Fibroblast of peridontal ligament (primary cell): ENCODE measurements at regions not wholly inside any gene's neighbourhood (a gene's known extent, or its start where the extent isn't known, plus 50 kb on each side); places are given as distances from the start of the nearest gene placed in this dataset.

ENCODE experiments used
- DNase-seq: peaks from one replicate; pipeline ENCODE4 v3.0.0-alpha.2; 2010; ENCODE audit errors: extremely low read depth

GRCh38 chr4:60134099-60134498, 1066.0 kb upstream of the ADGRL3 start:
- DNase-seq = no peak

- DNase-seq = no peak
Observed at GRCh38 chr4:60155088-60155487, 1045.0 kb upstream of the ADGRL3 start.

- no peak for DNase-seq
Observed at GRCh38 chr4:60173103-60173502, 1027.0 kb upstream of the ADGRL3 start.

DNA sequence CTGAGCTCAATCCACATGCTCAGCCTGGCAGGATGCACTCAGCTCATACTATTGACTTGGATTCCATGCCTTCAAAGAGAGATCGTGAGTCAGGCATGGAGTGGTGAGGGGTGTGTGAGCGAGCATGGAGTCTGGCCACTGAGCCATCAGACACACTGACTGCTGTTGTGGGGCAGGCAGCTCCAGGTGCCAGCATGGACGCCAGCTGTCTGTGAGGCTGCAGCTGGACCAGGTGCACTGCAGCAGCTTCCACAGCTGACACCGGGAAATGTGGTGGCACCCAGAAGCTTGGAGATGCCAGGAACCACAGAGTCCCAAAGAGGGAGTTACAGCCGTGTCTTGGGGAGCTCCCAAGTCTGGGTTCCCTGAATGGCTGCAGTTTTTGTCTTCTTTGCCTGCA, 1026.4 kb upstream of the ADGRL3 start:
- no peak for DNase-seq

- DNase-seq = no peak
Observed at GRCh38 chr4:60175241-60175640, 1024.9 kb upstream of the ADGRL3 start.

DNA sequence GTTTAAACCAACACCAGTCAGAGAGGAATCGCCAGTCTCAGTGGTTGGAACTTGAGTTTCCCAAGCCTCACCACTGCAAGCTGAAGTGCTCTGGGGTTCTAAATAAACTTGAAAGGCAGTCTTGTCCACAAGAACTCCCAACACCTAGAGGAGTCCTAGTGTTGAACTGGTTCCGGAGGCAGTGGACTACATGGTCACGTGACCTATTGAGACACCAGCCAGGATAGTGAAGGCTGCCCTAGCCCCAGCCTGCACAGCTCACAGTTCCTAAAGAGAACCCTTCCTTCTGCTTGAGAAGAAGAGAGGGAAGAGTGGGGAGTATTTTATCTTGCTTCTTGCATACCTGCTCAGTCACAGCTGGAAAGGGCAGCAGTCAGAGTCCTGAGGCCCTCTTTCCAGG, 1012.7 kb upstream of the ADGRL3 start:
- no peak for DNase-seq

DNA sequence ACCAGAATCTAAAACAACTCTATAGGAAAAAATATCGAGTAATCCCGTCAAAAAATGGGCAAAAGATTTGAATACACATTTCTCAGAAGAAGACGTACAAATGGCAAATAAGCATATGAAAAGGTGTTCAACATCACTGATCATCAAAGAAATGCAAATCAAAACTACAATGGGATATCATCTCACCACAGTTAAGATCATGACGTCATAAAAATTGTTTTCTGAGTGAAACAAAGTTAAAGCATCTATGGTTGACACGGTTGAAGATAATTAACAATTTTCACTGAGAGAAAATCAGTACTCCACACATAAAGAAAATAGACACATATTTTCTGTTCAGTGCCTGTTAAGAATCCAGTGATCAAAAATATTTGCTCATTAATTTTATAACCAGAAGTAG, 1010.8 kb upstream of the ADGRL3 start:
- no peak for DNase-seq

DNA sequence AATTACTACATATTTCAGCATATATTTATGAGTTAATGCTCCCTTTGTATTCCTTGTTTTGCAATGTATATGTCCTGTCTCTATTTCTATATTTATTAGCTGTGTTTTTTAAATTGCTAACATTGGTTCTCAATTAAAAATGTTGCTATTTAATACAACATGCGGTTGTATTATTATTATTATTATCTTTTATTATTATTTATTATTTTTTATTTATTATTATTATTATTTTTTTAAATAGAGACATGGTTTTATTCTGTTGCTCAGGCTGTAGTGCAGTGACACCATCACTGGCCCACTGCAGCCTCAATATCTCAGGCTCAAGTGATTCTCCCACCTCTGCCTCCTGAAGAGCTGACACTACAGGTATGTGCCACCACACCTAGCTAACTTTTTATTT, 1005.9 kb upstream of the ADGRL3 start:
- no peak for DNase-seq

DNA sequence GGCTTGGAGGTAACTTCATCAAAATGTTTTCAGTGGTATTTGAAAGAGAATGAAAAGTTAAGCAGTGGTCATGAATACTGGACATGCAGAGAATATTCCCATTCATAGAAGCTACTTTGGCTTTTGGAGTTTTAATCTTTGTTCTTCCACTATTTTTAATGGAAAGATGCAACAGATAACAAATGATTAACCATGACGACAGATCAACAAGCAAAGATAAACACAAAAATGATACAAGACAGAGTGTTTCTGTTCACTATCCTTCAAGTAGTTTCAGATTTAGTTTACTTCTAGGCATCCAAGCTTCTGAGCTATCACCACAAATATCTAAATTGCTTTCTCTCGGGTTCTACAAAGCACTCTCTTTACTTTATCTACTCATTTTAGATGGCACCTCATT, 1004.9 kb upstream of the ADGRL3 start:
- no peak for DNase-seq

- peak; percentile 26 for DNase-seq
Observed at GRCh38 chr4:60201052-60201673, 999.0 kb upstream of the ADGRL3 start.

GRCh38 chr4:60209588-60209987, 990.5 kb upstream of the ADGRL3 start:
- no peak for DNase-seq

- no peak for DNase-seq
Observed at GRCh38 chr4:60215906-60216305, 984.2 kb upstream of the ADGRL3 start.

DNA sequence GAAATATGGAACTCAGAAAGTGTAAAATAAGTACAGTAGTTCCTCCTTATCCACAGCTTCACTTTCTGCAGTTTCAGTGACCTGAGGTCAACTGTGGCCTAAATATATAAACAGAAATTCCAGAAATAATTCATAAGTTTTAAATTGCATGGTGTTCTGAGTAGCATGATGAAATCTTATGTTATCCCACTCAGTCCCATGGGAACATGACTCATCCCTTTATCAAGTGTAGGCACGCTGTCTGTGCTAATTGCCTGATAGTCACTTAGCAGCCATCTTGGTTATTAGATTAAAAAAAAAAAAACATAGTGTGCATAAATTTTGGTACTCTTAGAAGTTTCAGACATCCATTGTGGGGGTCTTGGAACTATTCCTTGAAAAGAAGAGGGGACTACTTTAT, 983.4 kb upstream of the ADGRL3 start:
- DNase-seq = peak; percentile 6

- DNase-seq = no peak
Observed at GRCh38 chr4:60221866-60222265, 978.3 kb upstream of the ADGRL3 start.

DNA sequence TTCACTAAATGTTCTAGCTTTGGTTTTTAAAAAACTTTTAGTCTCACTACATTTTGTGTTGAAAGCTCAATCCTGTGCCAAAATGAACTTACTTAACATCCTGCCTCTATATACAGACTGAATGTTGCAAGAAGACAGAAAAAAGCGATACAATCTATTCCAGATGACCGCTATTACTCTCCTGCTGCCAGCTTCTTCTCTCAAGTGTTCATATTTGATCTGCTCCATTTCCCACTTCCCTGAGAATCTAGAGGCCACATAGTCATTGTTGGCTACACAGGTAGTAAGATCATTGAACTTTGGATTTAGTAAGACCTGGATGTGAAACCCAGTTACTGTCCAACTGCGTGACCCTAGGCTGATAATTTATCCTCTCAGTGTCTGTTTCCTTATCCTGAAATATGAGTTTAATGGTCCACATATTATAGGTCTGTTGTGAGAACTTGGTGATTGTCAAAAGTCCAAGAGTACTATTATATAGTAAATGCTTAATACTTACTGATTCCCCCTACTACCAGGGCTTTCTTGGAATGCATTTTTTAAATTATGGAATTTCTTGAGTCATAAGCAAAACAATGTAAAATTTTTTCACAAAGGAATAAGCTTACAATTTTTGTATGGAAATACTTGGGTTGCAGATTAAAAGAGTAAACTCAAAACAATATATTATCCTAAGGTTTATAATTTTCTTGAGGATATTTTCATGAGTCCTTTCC, 976.8 kb upstream of the ADGRL3 start:
- DNase-seq = no peak

DNA sequence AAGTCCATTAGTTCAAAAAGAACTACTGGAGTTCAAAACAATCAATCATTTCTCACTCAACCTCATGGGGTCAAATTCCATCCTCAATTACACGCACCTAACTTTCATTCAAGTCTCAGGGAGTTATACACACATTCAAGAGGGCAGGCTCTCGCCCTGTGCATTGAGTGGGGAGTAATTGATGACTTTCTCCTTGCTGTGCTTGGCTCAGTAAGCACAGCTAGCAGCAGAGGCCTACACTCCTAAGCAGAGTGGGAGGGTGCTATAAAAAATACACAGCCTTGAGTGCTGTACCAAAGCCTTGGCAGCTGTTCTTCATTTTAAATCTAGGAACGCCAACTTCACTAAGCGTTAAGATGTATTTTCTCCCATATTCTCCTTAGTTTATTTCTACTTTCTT, 958.3 kb upstream of the ADGRL3 start:
- DNase-seq = no peak

DNA sequence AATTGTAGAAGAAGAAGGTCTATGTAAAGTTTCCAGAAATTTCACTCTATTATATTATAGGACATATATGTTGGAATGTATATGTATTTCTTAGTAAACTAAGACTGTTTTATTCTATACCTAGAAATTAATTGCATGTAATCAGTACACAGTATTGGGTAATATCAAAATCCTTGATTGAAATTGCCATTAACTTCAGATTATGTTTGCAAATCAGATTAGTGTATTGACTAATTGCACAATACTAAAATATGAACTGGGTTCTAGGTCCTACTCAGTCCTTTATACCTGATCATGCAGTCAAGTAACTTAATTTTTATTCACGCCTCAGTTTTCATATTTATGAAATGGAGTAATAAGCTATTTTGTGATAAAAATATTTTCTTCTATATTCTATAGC, 950.3 kb upstream of the ADGRL3 start:
- DNase-seq = no peak

DNA sequence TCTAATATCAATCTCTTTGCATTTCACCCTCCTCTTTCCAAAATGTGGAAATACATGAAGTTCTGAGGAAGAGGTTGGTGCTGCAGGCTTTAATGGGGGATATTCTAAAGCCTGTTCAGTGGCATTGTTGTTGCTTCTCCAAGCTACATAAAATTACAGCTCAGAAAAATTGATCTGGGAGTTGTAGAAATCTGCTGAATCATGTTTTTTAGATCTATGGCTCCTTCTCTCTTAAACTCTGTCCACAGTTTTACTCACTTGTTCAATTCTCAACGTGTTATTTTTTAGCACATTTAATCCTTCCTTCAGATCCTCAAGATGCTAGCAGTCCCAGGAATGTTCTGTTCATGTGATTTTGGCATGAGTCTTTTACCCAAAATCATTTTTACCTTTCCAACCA, 949.5 kb upstream of the ADGRL3 start:
- DNase-seq = no peak

GRCh38 chr4:60259781-60260180, 940.3 kb upstream of the ADGRL3 start:
- no peak for DNase-seq

DNA sequence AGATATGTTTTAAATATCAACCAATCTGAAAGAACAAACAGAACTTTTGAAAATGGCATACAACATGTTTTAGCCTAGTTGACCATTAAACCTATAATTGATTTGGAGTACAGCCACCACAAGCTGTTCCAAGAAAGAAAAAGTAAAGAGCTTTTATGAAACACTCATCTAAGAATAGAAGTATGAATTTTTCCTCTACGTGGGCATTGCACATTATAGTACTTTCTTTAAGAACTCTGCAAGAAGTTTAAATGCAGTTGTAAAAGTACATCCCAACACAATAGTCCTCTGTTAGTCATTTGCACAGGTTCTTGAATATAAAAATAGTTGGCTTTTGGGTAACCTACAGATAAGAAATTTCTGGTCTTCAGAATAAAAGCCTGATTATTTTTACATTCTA, 933.6 kb upstream of the ADGRL3 start:
- DNase-seq = no peak

DNA sequence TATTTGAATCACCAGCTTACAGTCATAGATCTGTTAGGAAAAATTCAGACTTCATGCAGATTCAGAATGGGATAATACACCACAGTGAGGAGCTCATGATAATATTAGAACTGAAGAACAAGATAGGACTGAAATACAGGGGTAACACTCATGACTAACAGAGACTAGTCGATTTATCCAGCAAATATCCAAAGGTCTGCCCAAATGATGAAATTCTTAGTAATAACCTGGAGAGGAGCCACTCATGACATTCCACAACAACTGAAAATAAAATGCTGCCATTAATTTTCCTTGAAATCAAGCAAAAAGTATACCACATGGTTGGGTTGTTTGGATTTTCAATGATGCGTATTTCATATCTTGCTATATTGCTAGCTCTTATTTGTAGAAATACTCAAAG, 903.7 kb upstream of the ADGRL3 start:
- no peak for DNase-seq

- peak; percentile 14 for DNase-seq
Observed at GRCh38 chr4:60313611-60314178, 886.4 kb upstream of the ADGRL3 start.

DNA sequence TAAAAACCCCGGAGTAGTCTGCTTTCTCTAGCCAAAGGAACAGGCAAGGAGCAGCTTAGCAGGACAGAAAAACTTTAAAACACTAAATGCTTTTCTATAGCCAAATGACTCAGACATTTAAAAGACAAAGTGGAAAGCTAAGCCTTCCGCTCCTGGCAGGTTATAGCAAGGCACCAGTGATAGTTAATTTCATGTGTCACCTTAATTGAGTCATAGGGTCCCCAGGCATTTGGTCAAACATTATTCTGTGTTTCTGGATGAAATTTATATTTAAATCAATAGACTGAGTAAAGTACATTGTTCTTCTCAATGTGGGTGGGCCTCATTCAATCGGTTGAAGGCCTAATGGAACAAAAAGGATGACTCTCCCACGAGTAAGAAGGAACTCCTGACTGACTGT, 885.7 kb upstream of the ADGRL3 start:
- no peak for DNase-seq

- no peak for DNase-seq
Observed at GRCh38 chr4:60315586-60315985, 884.5 kb upstream of the ADGRL3 start.
